ENCODE measurements at regions not wholly inside any gene's neighbourhood (a gene's known extent, or its start where the extent isn't known, plus 50 kb on each side); places are given as distances from the start of the nearest gene placed in this dataset.

GRCh38 chrX:116241001-116241400 is 70.5 kb downstream of the AGTR2 start:
- ChIA-PET POLR2A (no interaction called here), CTCF (no interaction called here)
- TF ChIP-seq MYC (IDR thresholded peaks at IDR 0.05; ENCODE audit: low read depth, low read length) = no peak
- TF ChIP-seq POLR2A (IDR thresholded peaks at IDR 0.05; ENCODE audit: low read depth, low read length) = no peak
- no peak for TF ChIP-seq POLR2AphosphoS5 (IDR thresholded peaks at IDR 0.05; ENCODE audit: insufficient read depth, low read depth, low read length)
- TF ChIP-seq JUN (IDR thresholded peaks at IDR 0.05; ENCODE audit: borderline replicate concordance, insufficient read depth, insufficient read length, low read depth) = no peak
- TF ChIP-seq FOS (IDR thresholded peaks at IDR 0.05; ENCODE audit: borderline replicate concordance, insufficient read depth, low read length) = no peak
- no peak for TF ChIP-seq EZH2 (IDR thresholded peaks at IDR 0.05; ENCODE audit: borderline replicate concordance, low read depth, low read length, severe bottlenecking)
- no peak for TF ChIP-seq GATA2 (IDR thresholded peaks at IDR 0.05; ENCODE audit: insufficient read depth, insufficient read length, low read depth, low read length)
- no peak for TF ChIP-seq MAX (IDR thresholded peaks at IDR 0.05; ENCODE audit: insufficient read depth, insufficient read length)
- Histone ChIP-seq H3K36me3 (ENCODE audit: control insufficient read depth in 2 of 2, extremely low read depth in 1 of 2, insufficient read depth in 2 of 2, low read length in 2 of 2) (no peaks in the 10 kb centered on the region), H3K27ac (ENCODE audit: insufficient read depth, low read depth, low read length) (no peak overlapping the region), H3K4me2 (ENCODE audit: insufficient read depth, low read length) (no peak overlapping the region), H3K9ac (replicated peaks; ENCODE audit: extremely low read depth, insufficient read depth, low read length) (no peak overlapping the region), H2AFZ (ENCODE audit: low read depth, low read length) (no peak overlapping the region), H3K9me1 (replicated peaks; ENCODE audit: control insufficient read depth, extremely low read depth, insufficient read depth, low read length) (no peaks in the 10 kb centered on the region), H3K4me3 (replicated peaks in 1 of 3; ENCODE audit: insufficient read depth in 1 of 3, low read depth in 1 of 3, low read length in 3 of 3) (no peak overlapping the region), H3K4me1 (ENCODE audit: control insufficient read depth, extremely low read depth, insufficient read depth, low read length) (no peaks in the 10 kb centered on the region), H3K27me3 (ENCODE audit: control insufficient read depth in 2 of 2, insufficient read depth in 2 of 2, low read length in 2 of 2) (no peaks in the 10 kb centered on the region), H3K9me3 (replicated peaks; ENCODE audit: control insufficient read depth, insufficient read depth, low read length) (no peaks in the 10 kb centered on the region), H3K79me2 (ENCODE audit: control insufficient read depth, insufficient read depth, low read length) (no peaks in the 10 kb centered on the region), H4K20me1 (replicated peaks; ENCODE audit: control insufficient read depth, extremely low read depth, insufficient read depth, low read length) (no peaks in the 10 kb centered on the region)
- dilution Hi-C loops (cut with MboI; ENCODE audit: extremely low pct_ligation_motif_present, low sequenced_read_pairs) (no loop called here), intact Hi-C loops (cut with micrococcal nuclease) (no loop called here)
- FAIRE-seq = no peak
- no TSS peak for BruUV-seq (replicated peaks)
- DNase-seq (ENCODE audit: low read depth, low spot score) = no peak

GRCh38 chrX:116243039-116243438 is 72.5 kb downstream of the AGTR2 start:
- no TSS peak for BruUV-seq (replicated peaks)
- Histone ChIP-seq H3K36me3 (ENCODE audit: control insufficient read depth in 2 of 2, extremely low read depth in 1 of 2, insufficient read depth in 2 of 2, low read length in 2 of 2) (no peaks in the 10 kb centered on the region), H4K20me1 (replicated peaks; ENCODE audit: control insufficient read depth, extremely low read depth, insufficient read depth, low read length) (no peaks in the 10 kb centered on the region), H3K4me1 (ENCODE audit: control insufficient read depth, extremely low read depth, insufficient read depth, low read length) (no peaks in the 10 kb centered on the region), H3K9me3 (replicated peaks; ENCODE audit: control insufficient read depth, insufficient read depth, low read length) (no peaks in the 10 kb centered on the region), H3K4me3 (replicated peaks in 1 of 3; ENCODE audit: insufficient read depth in 1 of 3, low read depth in 1 of 3, low read length in 3 of 3) (no peak overlapping the region), H2AFZ (ENCODE audit: low read depth, low read length) (no peak overlapping the region), H3K27ac (ENCODE audit: insufficient read depth, low read depth, low read length) (no peak overlapping the region), H3K79me2 (ENCODE audit: control insufficient read depth, insufficient read depth, low read length) (no peaks in the 10 kb centered on the region), H3K4me2 (ENCODE audit: insufficient read depth, low read length) (no peak overlapping the region), H3K9ac (replicated peaks; ENCODE audit: extremely low read depth, insufficient read depth, low read length) (no peak overlapping the region), H3K9me1 (replicated peaks; ENCODE audit: control insufficient read depth, extremely low read depth, insufficient read depth, low read length) (no peaks in the 10 kb centered on the region), H3K27me3 (ENCODE audit: control insufficient read depth in 2 of 2, insufficient read depth in 2 of 2, low read length in 2 of 2) (no peaks in the 10 kb centered on the region)
- no peak for FAIRE-seq
- CTCF ChIA-PET = no interaction called here
- intact Hi-C loops (cut with micrococcal nuclease) (no loop called here), dilution Hi-C loops (cut with MboI; ENCODE audit: extremely low pct_ligation_motif_present, low sequenced_read_pairs) (no loop called here)
- POLR2A ChIA-PET = no interaction called here
- no peak for DNase-seq (ENCODE audit: low read depth, low spot score)
- TF ChIP-seq MYC (IDR thresholded peaks at IDR 0.05; ENCODE audit: low read depth, low read length) (no peak), EZH2 (IDR thresholded peaks at IDR 0.05; ENCODE audit: borderline replicate concordance, low read depth, low read length, severe bottlenecking) (no peak), POLR2AphosphoS5 (IDR thresholded peaks at IDR 0.05; ENCODE audit: insufficient read depth, low read depth, low read length) (no peak), GATA2 (IDR thresholded peaks at IDR 0.05; ENCODE audit: insufficient read depth, insufficient read length, low read depth, low read length) (no peak), MAX (IDR thresholded peaks at IDR 0.05; ENCODE audit: insufficient read depth, insufficient read length) (no peak), JUN (IDR thresholded peaks at IDR 0.05; ENCODE audit: borderline replicate concordance, insufficient read depth, insufficient read length, low read depth) (no peak), POLR2A (IDR thresholded peaks at IDR 0.05; ENCODE audit: low read depth, low read length) (no peak)

All from endothelial cell of umbilical vein (primary cell).